H1 (cell line): ENCODE measurements at regions not wholly inside any gene's neighbourhood (a gene's known extent, or its start where the extent isn't known, plus 50 kb on each side); places are given as distances from the start of the nearest gene placed in this dataset.

ENCODE experiments used
- CTCF ChIP-seq, 3 experiments: IDR thresholded peaks; 1 replicate in 2 of 3; 2 replicates in 1 of 3; pipeline versions ENCODE4 v1.5.1 to v1.6.1; 2011; ENCODE audit warnings: low read length in 3 of 3, mild to moderate bottlenecking in 3 of 3, inconsistent platforms in 2 of 3, low read depth in 1 of 3, moderate library complexity in 1 of 3; ENCODE audit not compliant: insufficient read depth in 1 of 3; ENCODE audit errors: control extremely low read depth in 1 of 3

- TF ChIP-seq CTCF (IDR thresholded peaks at IDR 0.05; ENCODE audit: control extremely low read depth in 1 of 3, insufficient read depth in 1 of 3, low read depth in 1 of 3, low read length in 3 of 3) = no peak
Measured at GRCh38 chr10:10684972-10685371, 332.7 kb upstream of the CELF2 start (continued).
